ENCODE measurements at regions not wholly inside any gene's neighbourhood (a gene's known extent, or its start where the extent isn't known, plus 50 kb on each side); places are given as distances from the start of the nearest gene placed in this dataset.
"Not testable (repeated sequence)": the region's sequence is repeated elsewhere in the genome, so short reads cannot be mapped to it uniquely, and the experiment has no call there.

DNA sequence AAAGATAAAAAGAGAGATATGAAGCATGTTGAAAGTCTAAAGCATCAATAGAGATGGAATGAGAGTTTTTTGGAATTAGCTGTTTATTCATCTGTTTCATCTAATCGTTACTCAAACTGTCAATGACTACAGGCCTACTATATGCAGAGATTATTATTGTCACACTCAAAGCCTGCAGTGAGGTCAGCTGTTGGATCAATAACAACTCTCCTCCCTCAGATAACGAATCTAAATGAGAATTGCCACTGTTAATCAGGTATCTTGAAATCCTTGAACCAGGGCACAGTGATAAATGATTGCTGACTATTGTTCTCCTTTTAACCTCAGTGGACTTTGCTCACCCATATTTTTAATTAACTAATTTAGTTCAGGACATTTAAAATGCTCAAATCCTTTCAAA lies 192.3 kb upstream of the SGO1 start:
- H3K4me1 Mint-ChIP-seq, result no peaks in the 10 kb centered on the region
- DNase-seq (ENCODE audit: low read depth, low spot score), result no peak
- H3K36me3 Mint-ChIP-seq (ENCODE audit: low read depth), result no peaks in the 10 kb centered on the region
- TF ChIP-seq, protein P1, sequence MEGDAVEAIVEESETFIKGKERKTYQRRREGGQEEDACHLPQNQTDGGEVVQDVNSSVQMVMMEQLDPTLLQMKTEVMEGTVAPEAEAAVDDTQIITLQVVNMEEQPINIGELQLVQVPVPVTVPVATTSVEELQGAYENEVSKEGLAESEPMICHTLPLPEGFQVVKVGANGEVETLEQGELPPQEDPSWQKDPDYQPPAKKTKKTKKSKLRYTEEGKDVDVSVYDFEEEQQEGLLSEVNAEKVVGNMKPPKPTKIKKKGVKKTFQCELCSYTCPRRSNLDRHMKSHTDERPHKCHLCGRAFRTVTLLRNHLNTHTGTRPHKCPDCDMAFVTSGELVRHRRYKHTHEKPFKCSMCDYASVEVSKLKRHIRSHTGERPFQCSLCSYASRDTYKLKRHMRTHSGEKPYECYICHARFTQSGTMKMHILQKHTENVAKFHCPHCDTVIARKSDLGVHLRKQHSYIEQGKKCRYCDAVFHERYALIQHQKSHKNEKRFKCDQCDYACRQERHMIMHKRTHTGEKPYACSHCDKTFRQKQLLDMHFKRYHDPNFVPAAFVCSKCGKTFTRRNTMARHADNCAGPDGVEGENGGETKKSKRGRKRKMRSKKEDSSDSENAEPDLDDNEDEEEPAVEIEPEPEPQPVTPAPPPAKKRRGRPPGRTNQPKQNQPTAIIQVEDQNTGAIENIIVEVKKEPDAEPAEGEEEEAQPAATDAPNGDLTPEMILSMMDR (conservative IDR thresholded peaks at IDR 0.05), result no peak
- H3K9me3 Mint-ChIP-seq, result peaks cover 3% of the 10 kb centered on the region
- no peak overlapping the region for H3K27ac Mint-ChIP-seq (ENCODE audit: unreplicated experiment)
- no peaks in the 10 kb centered on the region for H3K27me3 Mint-ChIP-seq (ENCODE audit: low read depth)
- no peak overlapping the region for H3K4me3 Mint-ChIP-seq

DNA sequence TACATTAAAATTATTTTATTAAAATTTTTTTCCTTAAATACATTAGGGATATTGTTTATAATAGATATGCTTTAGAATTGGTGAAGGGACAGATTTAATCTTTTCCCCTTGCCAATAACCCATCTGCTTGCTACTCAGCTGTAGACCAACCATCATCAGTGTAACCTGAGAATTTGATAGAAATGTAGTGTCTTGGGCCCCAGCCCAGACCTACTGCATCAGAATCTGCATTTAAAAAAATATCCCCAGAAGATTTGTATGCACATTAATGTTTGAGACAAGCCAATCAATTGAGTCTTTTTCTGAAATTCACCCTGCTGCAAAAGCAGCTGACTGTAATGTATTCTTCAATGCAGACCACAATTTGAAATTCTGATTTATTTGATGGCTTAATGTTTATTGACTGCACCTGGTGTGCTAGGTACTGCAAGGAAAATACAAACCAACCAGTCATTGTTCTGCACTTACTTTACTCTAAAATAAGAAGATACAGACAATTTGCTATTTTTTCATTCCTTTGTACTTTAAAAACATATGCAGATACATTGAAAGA lies 190.7 kb upstream of the SGO1 start:
- Mint-ChIP-seq H3K27ac (ENCODE audit: unreplicated experiment) (no peak overlapping the region), H3K27me3 (ENCODE audit: low read depth) (no peaks in the 10 kb centered on the region), H3K36me3 (ENCODE audit: low read depth) (no peaks in the 10 kb centered on the region), H3K9me3 (peaks cover 3% of the 10 kb centered on the region), H3K4me1 (no peaks in the 10 kb centered on the region), H3K4me3 (no peak overlapping the region)
- DNase-seq (ENCODE audit: low read depth, low spot score), result no peak
- TF ChIP-seq, protein P1 (conservative IDR thresholded peaks at IDR 0.05), result no peak

GRCh38 chr3:20375302-20375701 lies 189.3 kb upstream of the SGO1 start:
- Mint-ChIP-seq H3K36me3 (ENCODE audit: low read depth) (no peaks in the 10 kb centered on the region), H3K4me1 (no peaks in the 10 kb centered on the region), H3K9me3 (peaks cover 3% of the 10 kb centered on the region), H3K4me3 (no peak overlapping the region), H3K27me3 (ENCODE audit: low read depth) (no peaks in the 10 kb centered on the region), H3K27ac (ENCODE audit: unreplicated experiment) (no peak overlapping the region)
- DNase-seq (ENCODE audit: low read depth, low spot score), result no peak
- TF ChIP-seq, protein P1 (conservative IDR thresholded peaks at IDR 0.05), result no peak

GRCh38 chr3:20370273-20371063 lies 184.5 kb upstream of the SGO1 start:
- H3K36me3 Mint-ChIP-seq (ENCODE audit: low read depth); H3K4me3 Mint-ChIP-seq; H3K27me3 Mint-ChIP-seq (ENCODE audit: low read depth); DNase-seq (ENCODE audit: low read depth, low spot score); H3K9me3 Mint-ChIP-seq; H3K4me1 Mint-ChIP-seq: not testable (repeated sequence)
- peak overlapping the region; percentile 86 for H3K27ac Mint-ChIP-seq (ENCODE audit: unreplicated experiment)

DNA sequence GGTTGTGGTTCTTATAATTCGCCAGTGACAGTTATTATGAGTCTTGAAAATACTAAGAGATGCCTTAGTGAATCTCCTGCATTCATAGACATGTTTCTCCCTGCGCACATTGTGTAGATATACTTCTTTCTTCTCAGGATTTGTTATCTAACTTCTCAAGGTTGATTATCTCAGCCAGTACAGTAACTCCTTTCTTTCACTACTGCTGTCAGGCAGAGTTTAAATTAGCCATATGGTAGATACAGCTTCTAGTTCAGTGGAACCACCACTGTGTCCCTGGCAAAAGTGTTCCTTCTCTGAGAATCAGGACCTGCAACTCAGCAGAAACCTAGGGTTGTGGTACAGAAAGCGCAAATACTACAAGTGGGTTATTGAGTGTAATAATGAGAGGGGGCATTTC lies 175.0 kb upstream of the SGO1 start:
- no peaks in the 10 kb centered on the region for H3K27me3 Mint-ChIP-seq (ENCODE audit: low read depth)
- H3K27ac Mint-ChIP-seq (ENCODE audit: unreplicated experiment), result no peak overlapping the region
- TF ChIP-seq, protein P1 (conservative IDR thresholded peaks at IDR 0.05), result no peak

GRCh38 chr3:20353286-20353685 lies 167.3 kb upstream of the SGO1 start:
- no peak overlapping the region for H3K27ac Mint-ChIP-seq (ENCODE audit: unreplicated experiment)
- DNase-seq (ENCODE audit: low read depth, low spot score), result no peak
- H3K4me3 Mint-ChIP-seq, result no peak overlapping the region
- H3K27me3 Mint-ChIP-seq (ENCODE audit: low read depth), result no peaks in the 10 kb centered on the region
- no peaks in the 10 kb centered on the region for H3K36me3 Mint-ChIP-seq (ENCODE audit: low read depth)
- H3K4me1 Mint-ChIP-seq, result no peaks in the 10 kb centered on the region
- TF ChIP-seq, protein P1 (conservative IDR thresholded peaks at IDR 0.05), result no peak
- peaks cover 1% of the 10 kb centered on the region for H3K9me3 Mint-ChIP-seq

More for the DNA sequence above, 175.0 kb upstream of the SGO1 start:
- peaks cover 6% of the 10 kb centered on the region for H3K9me3 Mint-ChIP-seq
- H3K4me3 Mint-ChIP-seq, result no peak overlapping the region
- no peak for DNase-seq (ENCODE audit: low read depth, low spot score)
- H3K36me3 Mint-ChIP-seq (ENCODE audit: low read depth), result no peaks in the 10 kb centered on the region
- no peaks in the 10 kb centered on the region for H3K4me1 Mint-ChIP-seq

Data from neural crest cell (in vitro differentiated cells).